Erythroblast (primary cell): ENCODE measurements at regions not wholly inside any gene's neighbourhood (a gene's known extent, or its start where the extent isn't known, plus 50 kb on each side); places are given as distances from the start of the nearest gene placed in this dataset.

Source experiments
- GATA1 ChIP-seq: IDR thresholded peaks from 2 replicates; pipeline ENCODE4 v1.6.1; 2011; ENCODE audit warnings: low read depth, mild to moderate bottlenecking, control low read depth, low read length, moderate library complexity
- POLR2A ChIP-seq: IDR thresholded peaks from 2 replicates; pipeline ENCODE4 v1.6.1; 2011; ENCODE audit warnings: mild to moderate bottlenecking, low read length

GRCh38 chr5:147956064-147956841 lies 49.9 kb upstream of the C5orf46 start:
- TF ChIP-seq POLR2A (no peak), GATA1 (no peak)
